ENCODE measurements at regions not wholly inside any gene's neighbourhood (a gene's known extent, or its start where the extent isn't known, plus 50 kb on each side); places are given as distances from the start of the nearest gene placed in this dataset.

- no peak for DNase-seq
- H3K4me3 ChIP-seq, result no peak overlapping the region
- no peaks in the 10 kb centered on the region for H3K36me3 ChIP-seq (ENCODE audit: low read depth, missing control alignments)
- TF ChIP-seq POLR2A (IDR thresholded peaks at IDR 0.05) (no peak), CTCF (IDR thresholded peaks at IDR 0.05) (no peak)
- intact Hi-C loops (cut with DNase I; ENCODE audit: low total_unique reads), result no loop called here
- 94 to 95% methylated on average over 2 of the region's 2 CpGs for WGBS, 2 donors
- no peaks in the 10 kb centered on the region for H3K4me1 ChIP-seq
- H3K27me3 ChIP-seq, result no peaks in the 10 kb centered on the region
- no peak overlapping the region for H3K27ac ChIP-seq
- H3K9me3 ChIP-seq, result no peaks in the 10 kb centered on the region
Observed at GRCh38 chr18:43914018-43914417, 636.7 kb upstream of the SYT4 start.

GRCh38 chr18:43916984-43917383 is 639.7 kb upstream of the SYT4 start:
- intact Hi-C loops (cut with DNase I; ENCODE audit: low total_unique reads), result no loop called here
- H3K36me3 ChIP-seq (ENCODE audit: low read depth, missing control alignments), result no peaks in the 10 kb centered on the region
- no peak overlapping the region for H3K27ac ChIP-seq
- no peaks in the 10 kb centered on the region for H3K4me1 ChIP-seq
- H3K9me3 ChIP-seq, result no peaks in the 10 kb centered on the region
- WGBS, 2 donors, result 82 to 87% methylated on average over 3 of the region's 3 CpGs
- no peaks in the 10 kb centered on the region for H3K27me3 ChIP-seq
- no peak overlapping the region for H3K4me3 ChIP-seq
- TF ChIP-seq CTCF (IDR thresholded peaks at IDR 0.05) (no peak), POLR2A (IDR thresholded peaks at IDR 0.05) (no peak)
- no peak for DNase-seq

- DNase-seq, result no peak
- 84 to 85% methylated on average over 5 of the region's 5 CpGs for WGBS, 2 donors
- intact Hi-C loops (cut with DNase I; ENCODE audit: low total_unique reads), result no loop called here
- Histone ChIP-seq H3K36me3 (ENCODE audit: low read depth, missing control alignments) (no peaks in the 10 kb centered on the region), H3K27me3 (no peaks in the 10 kb centered on the region), H3K9me3 (no peaks in the 10 kb centered on the region), H3K4me3 (no peak overlapping the region), H3K4me1 (no peaks in the 10 kb centered on the region), H3K27ac (no peak overlapping the region)
- TF ChIP-seq CTCF (IDR thresholded peaks at IDR 0.05) (no peak), POLR2A (IDR thresholded peaks at IDR 0.05) (no peak)
Observed at GRCh38 chr18:43917520-43917919, 640.2 kb upstream of the SYT4 start.

- H3K27me3 ChIP-seq, result no peaks in the 10 kb centered on the region
- intact Hi-C loops (cut with DNase I; ENCODE audit: low total_unique reads), result no loop called here
- no peaks in the 10 kb centered on the region for H3K4me1 ChIP-seq
- H3K9me3 ChIP-seq, result no peaks in the 10 kb centered on the region
- TF ChIP-seq POLR2A (IDR thresholded peaks at IDR 0.05) (no peak), CTCF (IDR thresholded peaks at IDR 0.05) (no peak)
- no peak overlapping the region for H3K4me3 ChIP-seq
- DNase-seq, result no peak
- H3K27ac ChIP-seq, result no peak overlapping the region
- no peaks in the 10 kb centered on the region for H3K36me3 ChIP-seq (ENCODE audit: low read depth, missing control alignments)
Observed at GRCh38 chr18:43919551-43919950, 642.3 kb upstream of the SYT4 start.

GRCh38 chr18:43931439-43931838 is 654.1 kb upstream of the SYT4 start:
- Histone ChIP-seq H3K4me3 (no peak overlapping the region), H3K27me3 (no peaks in the 10 kb centered on the region), H3K36me3 (ENCODE audit: low read depth, missing control alignments) (no peaks in the 10 kb centered on the region), H3K4me1 (no peaks in the 10 kb centered on the region), H3K9me3 (no peaks in the 10 kb centered on the region), H3K27ac (no peak overlapping the region)
- 51 to 70% methylated on average over 3 of the region's 3 CpGs for WGBS, 2 donors
- DNase-seq, result no peak
- intact Hi-C loops (cut with DNase I; ENCODE audit: low total_unique reads), result no loop called here
- TF ChIP-seq CTCF (IDR thresholded peaks at IDR 0.05) (no peak), POLR2A (IDR thresholded peaks at IDR 0.05) (no peak)
